Panc1 (cell line): ENCODE measurements at regions not wholly inside any gene's neighbourhood (a gene's known extent, or its start where the extent isn't known, plus 50 kb on each side); places are given as distances from the start of the nearest gene placed in this dataset.

ENCODE experiments used
- ATAC-seq: fragments of 200-7000 bp; cut with Tn5 transposase; 2 replicates; pipeline ENCODE4 v1.9.1; 2020; ENCODE audit warnings: mild to moderate bottlenecking, moderate library complexity
- BruUV-seq: library from RNA; stranded (reverse); fragments of 400-500 nt; replicated peaks from 2 replicates; lab custom pipeline; 2021; lab: Mats Ljungman, UMichigan
- CTCF ChIA-PET: fragments of 300-600 bp; sonication (Branson Sonifier 250); formaldehyde crosslinking; loops from one replicate; lab custom pipeline; 2022; ENCODE audit warnings: antibody characterized with exemption; lab: Charles Lee
- POLR2A ChIA-PET: fragments of 300-600 bp; sonication (Branson Sonifier 250); formaldehyde crosslinking; loops from one replicate; lab custom pipeline; 2022; ENCODE audit warnings: antibody characterized with exemption; lab: Charles Lee
- DNase-seq: peaks from one replicate; pipeline ENCODE4 v3.0.0-alpha.2; 2010; ENCODE audit warnings: low read depth, low spot score
- H3K27ac ChIP-seq: 2 replicates; pipeline ENCODE4 v1.5.1; 2011; ENCODE audit warnings: mild to moderate bottlenecking, low read length, inconsistent platforms
- H3K27me3 ChIP-seq: fragments of 200-500 bp; sonication (Bioruptor generic); 2 replicates; pipeline ENCODE4 v1.6.0; 2014; ENCODE audit warnings: low read length, inconsistent platforms; ENCODE audit not compliant: control insufficient read depth, insufficient read depth
- H3K36me3 ChIP-seq: fragments of 200-500 bp; sonication (Bioruptor generic); 2 replicates; pipeline ENCODE4 v1.5.1; 2014; ENCODE audit warnings: inconsistent platforms, mild to moderate bottlenecking, low read length, moderate library complexity; ENCODE audit not compliant: control insufficient read depth, insufficient read depth
- H3K4me1 ChIP-seq: 2 replicates; pipeline ENCODE4 v1.5.1; 2011; ENCODE audit warnings: inconsistent platforms, mild to moderate bottlenecking, low read length, moderate library complexity; ENCODE audit not compliant: control insufficient read depth, insufficient read depth
- H3K4me3 ChIP-seq, 2 experiments: 2 replicates each; pipeline ENCODE4 v1.5.1; 2011 to 2012; ENCODE audit warnings: low read depth in 2 of 2, low read length in 2 of 2, mild to moderate bottlenecking in 2 of 2, inconsistent platforms in 1 of 2, moderate library complexity in 1 of 2
- H3K9me3 ChIP-seq: fragments of 200-500 bp; sonication (Bioruptor generic); 2 replicates; pipeline ENCODE4 v1.5.1; 2014; ENCODE audit warnings: low read depth, mild to moderate bottlenecking, inconsistent platforms, low read length, moderate library complexity; ENCODE audit not compliant: control insufficient read depth, insufficient read depth
- POLR2AphosphoS5 ChIP-seq: IDR thresholded peaks from 2 replicates; pipeline ENCODE4 v1.6.1; 2012; ENCODE audit warnings: mild to moderate bottlenecking, low read depth, low read length, moderate library complexity
- REST ChIP-seq, 2 experiments: IDR thresholded peaks; 2 replicates each; pipeline ENCODE4 v1.6.1; 2011 to 2012; ENCODE audit warnings: low read depth in 2 of 2, control low read depth in 1 of 2, low read length in 1 of 2, mild to moderate bottlenecking in 1 of 2, moderate library complexity in 1 of 2; ENCODE audit not compliant: insufficient read depth in 1 of 2
- SIN3A ChIP-seq: IDR thresholded peaks from 2 replicates; pipeline ENCODE4 v1.6.1; 2012; ENCODE audit warnings: low read depth, mild to moderate bottlenecking, low read length, moderate library complexity, borderline replicate concordance; ENCODE audit not compliant: insufficient read depth
- TCF7L2 ChIP-seq: IDR thresholded peaks from 2 replicates; pipeline ENCODE4 v1.6.1; 2011; ENCODE audit warnings: mild to moderate bottlenecking, low read depth, low read length, inconsistent platforms
- in situ Hi-C: cut with HindIII; loops from 2 replicates; pipeline ENCODE4 v1.10.0; 2016; ENCODE audit warnings: low sequenced_read_pairs, low pct_unique_long_range_greater_than_20kb
- intact Hi-C: fragments of 100-400 bp; cut with micrococcal nuclease; formaldehyde crosslinking; loops from one replicate; pipeline ENCODE4 v1.10.0; 2022; ENCODE audit not compliant: unreplicated experiment
- TF ChIP-seq, protein P1 (sequence below): fragments of 450-650 bp; IDR thresholded peaks from 2 replicates; pipeline ENCODE4 v1.5.1; 2017; ENCODE audit warnings: mild to moderate bottlenecking

DNA sequence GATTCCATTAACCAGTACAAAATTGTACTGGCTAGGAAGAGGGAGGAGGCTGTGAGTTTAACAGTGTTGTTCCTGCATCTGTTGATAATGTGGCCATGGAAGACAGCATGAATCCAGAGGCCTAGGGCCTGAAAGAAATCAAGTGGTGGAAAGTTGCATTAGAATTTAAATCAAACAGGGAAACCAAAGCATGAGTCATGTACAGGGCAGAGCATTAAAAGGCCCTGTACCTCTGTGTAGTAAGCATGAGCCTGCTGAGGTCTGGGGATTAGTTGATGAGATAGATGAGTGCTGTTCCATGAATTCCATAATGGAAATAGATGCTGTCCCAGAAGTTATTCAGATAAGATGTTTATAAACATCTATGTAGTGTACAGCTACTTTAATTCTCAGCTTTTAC lies 58.3 kb downstream of the MID1IP1 start:
- in situ Hi-C loops (no loop called here), intact Hi-C loops (no loop called here)
- Histone ChIP-seq H3K4me3 (no peak overlapping the region), H3K36me3 (no peaks in the 10 kb centered on the region), H3K4me1 (no peaks in the 10 kb centered on the region), H3K27ac (no peak overlapping the region), H3K9me3 (no peaks in the 10 kb centered on the region), H3K27me3 (no peaks in the 10 kb centered on the region)
- TF ChIP-seq POLR2AphosphoS5 (no peak), SIN3A (no peak), REST (IDR thresholded peaks at IDR 0.05; ENCODE audit: insufficient read depth in 1 of 2, low read depth in 2 of 2, low read length in 1 of 2) (no peak)
- TF ChIP-seq, protein P1, sequence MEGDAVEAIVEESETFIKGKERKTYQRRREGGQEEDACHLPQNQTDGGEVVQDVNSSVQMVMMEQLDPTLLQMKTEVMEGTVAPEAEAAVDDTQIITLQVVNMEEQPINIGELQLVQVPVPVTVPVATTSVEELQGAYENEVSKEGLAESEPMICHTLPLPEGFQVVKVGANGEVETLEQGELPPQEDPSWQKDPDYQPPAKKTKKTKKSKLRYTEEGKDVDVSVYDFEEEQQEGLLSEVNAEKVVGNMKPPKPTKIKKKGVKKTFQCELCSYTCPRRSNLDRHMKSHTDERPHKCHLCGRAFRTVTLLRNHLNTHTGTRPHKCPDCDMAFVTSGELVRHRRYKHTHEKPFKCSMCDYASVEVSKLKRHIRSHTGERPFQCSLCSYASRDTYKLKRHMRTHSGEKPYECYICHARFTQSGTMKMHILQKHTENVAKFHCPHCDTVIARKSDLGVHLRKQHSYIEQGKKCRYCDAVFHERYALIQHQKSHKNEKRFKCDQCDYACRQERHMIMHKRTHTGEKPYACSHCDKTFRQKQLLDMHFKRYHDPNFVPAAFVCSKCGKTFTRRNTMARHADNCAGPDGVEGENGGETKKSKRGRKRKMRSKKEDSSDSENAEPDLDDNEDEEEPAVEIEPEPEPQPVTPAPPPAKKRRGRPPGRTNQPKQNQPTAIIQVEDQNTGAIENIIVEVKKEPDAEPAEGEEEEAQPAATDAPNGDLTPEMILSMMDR: no peak
- ChIA-PET CTCF (no interaction called here), POLR2A (no interaction called here)
- ATAC-seq (no peak), DNase-seq (no peak)
- no TSS peak for BruUV-seq

- no TSS peak for BruUV-seq
- no peak for TF ChIP-seq SIN3A
- TF ChIP-seq REST (IDR thresholded peaks at IDR 0.05; ENCODE audit: insufficient read depth in 1 of 2, low read depth in 2 of 2, low read length in 1 of 2): no peak
- TF ChIP-seq, protein P1: no peak
- TF ChIP-seq POLR2AphosphoS5: no peak
- TF ChIP-seq TCF7L2: no peak
- ChIA-PET POLR2A (no interaction called here), CTCF (no interaction called here)
- intact Hi-C loops (no loop called here), in situ Hi-C loops (no loop called here)
- no peaks in the 10 kb centered on the region for H3K36me3 ChIP-seq
- DNase-seq (no peak), ATAC-seq (no peak)
- H3K4me3 ChIP-seq: no peak overlapping the region
- H3K27ac ChIP-seq: no peak overlapping the region
- no peaks in the 10 kb centered on the region for H3K27me3 ChIP-seq
- no peaks in the 10 kb centered on the region for H3K9me3 ChIP-seq
- no peaks in the 10 kb centered on the region for H3K4me1 ChIP-seq
These were observed 59.1 kb downstream of the MID1IP1 start for GRCh38 chrX:38860106-38861013.
